NCI-H2081 treated with DMSO at 0.1 percent for 48 hours (cell line): ENCODE measurements at regions not wholly inside any gene's neighbourhood (a gene's known extent, or its start where the extent isn't known, plus 50 kb on each side); places are given as distances from the start of the nearest gene placed in this dataset.
A peak's percentile ranks its signal among the peaks of the same experiment; 100 is the strongest.

Experiments
- DNase-seq: peaks from one replicate; lab custom pipeline; 2025; lab: John Stamatoyannopoulos, UW

GRCh38 chr9:118954857-118955256 is 414.4 kb downstream of the BRINP1 start:
- DNase-seq, result no peak

GRCh38 chr9:118957585-118957984 is 411.6 kb downstream of the BRINP1 start:
- DNase-seq, result no peak

GRCh38 chr9:118959366-118959765 is 409.9 kb downstream of the BRINP1 start:
- no peak for DNase-seq

DNA sequence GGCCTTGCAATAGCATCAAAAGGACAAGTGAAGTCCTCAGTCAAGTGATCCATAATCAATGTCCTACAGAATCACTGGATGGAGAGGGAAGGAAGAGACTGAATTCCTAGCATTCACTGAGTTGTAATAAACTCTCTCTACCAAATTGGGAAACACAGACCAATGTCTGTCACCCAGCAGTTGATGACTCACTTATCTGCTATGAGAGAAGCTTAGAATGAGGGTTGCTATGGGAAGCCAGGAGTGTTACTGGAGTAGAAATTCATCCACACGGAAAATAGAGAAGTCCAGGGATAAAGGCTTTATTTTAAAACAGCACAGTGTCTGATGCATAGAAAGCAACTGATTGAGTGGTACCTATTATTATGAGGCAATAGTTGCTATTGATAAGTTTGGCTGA is 407.4 kb downstream of the BRINP1 start:
- DNase-seq, result no peak

GRCh38 chr9:118962426-118962825 is 406.8 kb downstream of the BRINP1 start:
- no peak for DNase-seq

GRCh38 chr9:118963674-118964073 is 405.6 kb downstream of the BRINP1 start:
- no peak for DNase-seq

DNA sequence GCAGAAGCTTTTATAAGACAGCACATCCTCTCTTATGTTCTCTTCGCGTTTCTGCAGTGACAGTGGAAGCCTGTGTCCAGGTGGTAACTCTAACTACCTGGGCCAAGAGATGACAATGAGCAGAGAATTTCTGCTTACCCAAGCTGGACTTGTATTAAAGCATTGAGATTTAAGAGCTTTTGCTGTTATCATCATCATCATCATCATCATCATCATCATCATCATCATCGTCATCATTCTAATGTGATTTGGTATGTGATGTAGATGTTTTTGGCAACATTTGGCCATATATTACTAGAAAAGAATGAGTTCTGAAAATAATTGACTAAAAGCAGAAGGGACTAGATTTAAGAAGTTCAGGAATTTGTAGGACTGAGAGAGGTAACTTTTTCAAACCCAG is 401.3 kb downstream of the BRINP1 start:
- DNase-seq, result no peak

DNA sequence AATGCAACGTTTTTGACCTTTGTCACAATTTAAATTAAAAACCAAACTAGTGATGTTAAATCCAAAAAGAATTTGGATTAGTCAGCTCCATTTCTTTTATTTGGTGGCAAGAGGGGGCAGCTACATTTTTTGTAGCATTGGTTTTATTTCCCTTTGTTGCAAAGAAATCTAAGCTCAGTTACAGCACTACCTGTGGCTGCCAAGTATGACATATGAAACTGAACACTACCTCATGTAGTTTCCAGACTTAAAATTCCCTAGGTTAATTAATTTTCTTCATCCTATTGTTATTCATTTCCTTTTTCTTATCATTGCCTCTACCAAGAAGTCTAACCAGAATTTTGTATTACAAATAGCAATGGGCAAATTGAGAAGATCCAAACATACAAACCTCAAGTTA is 393.5 kb downstream of the BRINP1 start:
- no peak for DNase-seq

- no peak for DNase-seq
Measured at GRCh38 chr9:118976160-118976559, 393.1 kb downstream of the BRINP1 start.

GRCh38 chr9:118984607-118985006 is 384.6 kb downstream of the BRINP1 start:
- peak; percentile 30 for DNase-seq

- no peak for DNase-seq
Measured at GRCh38 chr9:118985851-118986250, 383.4 kb downstream of the BRINP1 start.

GRCh38 chr9:118987167-118987566 is 382.1 kb downstream of the BRINP1 start:
- DNase-seq, result no peak

DNA sequence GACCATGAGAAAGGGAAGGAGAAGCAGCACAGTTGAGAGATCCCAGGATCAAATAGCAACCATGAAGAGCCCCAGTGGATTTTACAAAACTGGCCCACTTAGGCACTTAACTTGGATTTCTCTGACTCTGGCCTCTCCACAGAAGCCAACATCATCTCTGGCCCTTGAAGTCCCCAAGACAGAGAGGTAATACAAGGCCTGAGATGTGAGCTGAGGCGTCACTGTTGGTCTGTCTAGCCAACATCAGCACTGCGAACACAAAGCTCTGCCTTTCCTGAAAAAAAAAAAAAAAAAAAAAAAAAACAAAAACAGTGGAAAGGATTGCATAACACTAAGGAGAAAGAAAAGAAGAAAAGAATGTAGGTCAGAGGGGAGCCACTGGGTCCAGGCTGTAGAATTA is 378.3 kb downstream of the BRINP1 start:
- DNase-seq, result no peak

- DNase-seq, result no peak
Measured at GRCh38 chr9:118991366-118992285, 377.6 kb downstream of the BRINP1 start.

- DNase-seq, result no peak
Measured at GRCh38 chr9:118992813-118993794, 376.1 kb downstream of the BRINP1 start.

DNA sequence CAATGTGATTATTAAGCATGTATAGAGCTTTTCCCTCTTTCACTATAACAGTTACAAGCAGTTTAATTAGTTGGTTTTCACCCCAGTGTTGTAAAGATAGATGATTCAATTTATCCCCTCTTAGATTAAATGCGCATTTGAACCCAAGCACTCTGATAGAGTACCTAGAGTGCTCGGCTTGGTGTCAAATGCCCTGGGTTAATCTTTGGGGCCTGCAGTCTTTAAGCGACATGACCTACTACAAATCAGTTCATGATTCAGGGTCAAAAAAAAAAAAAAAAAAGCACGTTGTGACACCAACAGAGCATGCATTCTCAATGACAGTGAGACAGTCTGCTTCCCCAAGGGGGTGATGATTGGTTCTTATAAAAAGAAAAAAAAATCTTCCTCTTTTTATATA is 375.3 kb downstream of the BRINP1 start:
- no peak for DNase-seq

DNA sequence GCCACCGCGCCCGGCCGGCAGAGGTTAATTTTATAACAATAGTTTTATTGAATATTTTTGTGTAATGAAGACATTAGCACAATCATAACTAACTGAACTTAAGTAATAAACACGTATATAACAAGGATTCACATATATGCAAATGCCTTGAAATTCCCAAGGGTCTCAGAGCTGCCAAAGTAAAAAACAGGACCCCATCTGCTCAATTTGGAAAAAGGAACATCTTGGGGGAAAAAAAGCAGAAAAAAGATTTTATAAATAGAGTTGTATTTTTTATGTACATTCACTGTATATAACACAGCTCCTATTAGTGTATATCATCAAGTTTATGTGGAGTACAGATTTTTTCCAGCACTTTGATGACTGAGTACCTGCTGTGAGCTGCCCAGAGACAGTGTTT is 366.7 kb downstream of the BRINP1 start:
- DNase-seq, result no peak

DNA sequence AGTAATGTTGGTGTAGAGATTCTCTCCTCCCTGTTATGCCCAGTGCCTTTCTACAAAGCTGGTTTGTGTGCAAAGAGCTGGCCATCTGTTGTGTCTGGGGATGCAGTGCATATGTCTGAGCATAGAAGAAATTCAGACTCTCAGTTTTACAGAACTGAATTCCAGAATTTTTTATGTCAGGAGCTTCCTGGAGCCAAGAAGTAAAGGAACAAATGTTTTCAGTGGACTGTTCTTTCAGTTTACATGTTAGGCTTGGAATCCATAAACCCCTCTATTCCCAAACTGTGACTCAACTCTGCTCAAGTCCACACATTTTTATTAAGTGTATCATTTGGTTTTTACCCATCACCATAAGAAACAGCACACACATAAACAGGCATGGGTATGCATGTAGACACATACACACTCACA is 366.0 kb downstream of the BRINP1 start:
- no peak for DNase-seq

GRCh38 chr9:119003882-119004617 is 365.2 kb downstream of the BRINP1 start:
- no peak for DNase-seq

- DNase-seq, result no peak
Measured at GRCh38 chr9:119004618-119004990, 364.6 kb downstream of the BRINP1 start.

- DNase-seq, result no peak
Measured at GRCh38 chr9:119005162-119005561, 364.1 kb downstream of the BRINP1 start.

- DNase-seq, result no peak
Measured at GRCh38 chr9:119009249-119009648, 360.0 kb downstream of the BRINP1 start.
